Colon (tissue), 2 donors: ENCODE measurements at regions not wholly inside any gene's neighbourhood (a gene's known extent, or its start where the extent isn't known, plus 50 kb on each side); places are given as distances from the start of the nearest gene placed in this dataset.

Experiments
- FAIRE-seq: peaks from 2 replicates; lab custom pipeline; 2012; peaks lifted over from hg19 to GRCh38; lab: Jason Lieb, UNC
- donor health status: control.
- donor health status: control.

- no peak for FAIRE-seq
Measured at GRCh38 chr11:79950172-79950571, 509.3 kb upstream of the TENM4 start.

GRCh38 chr11:79949574-79949973 is 508.7 kb upstream of the TENM4 start:
- no peak for FAIRE-seq

GRCh38 chr11:79942646-79943045 is 501.8 kb upstream of the TENM4 start:
- FAIRE-seq: no peak

GRCh38 chr11:79942090-79942489 is 501.3 kb upstream of the TENM4 start:
- no peak for FAIRE-seq

- FAIRE-seq: no peak
Measured at GRCh38 chr11:79940974-79941735, 500.3 kb upstream of the TENM4 start.

- FAIRE-seq: no peak
Measured at GRCh38 chr11:79940165-79940564, 499.3 kb upstream of the TENM4 start.

GRCh38 chr11:79939111-79939510 is 498.3 kb upstream of the TENM4 start:
- no peak for FAIRE-seq

- FAIRE-seq: no peak
Measured at GRCh38 chr11:79937676-79938334, 497.0 kb upstream of the TENM4 start.

- FAIRE-seq: no peak
Measured at GRCh38 chr11:79932612-79933011, 491.8 kb upstream of the TENM4 start.

- FAIRE-seq: no peak
Measured at GRCh38 chr11:79931692-79932091, 490.9 kb upstream of the TENM4 start.

- no peak for FAIRE-seq
Measured at GRCh38 chr11:79926707-79927106, 485.9 kb upstream of the TENM4 start.

- FAIRE-seq: no peak
Measured at GRCh38 chr11:79925570-79925969, 484.7 kb upstream of the TENM4 start.

- FAIRE-seq: no peak
Measured at GRCh38 chr11:79922641-79923040, 481.8 kb upstream of the TENM4 start.

- FAIRE-seq: no peak
Measured at GRCh38 chr11:79920480-79920879, 479.6 kb upstream of the TENM4 start.

- no peak for FAIRE-seq
Measured at GRCh38 chr11:79919350-79919749, 478.5 kb upstream of the TENM4 start.

- FAIRE-seq: no peak
Measured at GRCh38 chr11:79918846-79919245, 478.0 kb upstream of the TENM4 start.

- FAIRE-seq: no peak
Measured at GRCh38 chr11:79906164-79906563, 465.3 kb upstream of the TENM4 start.

GRCh38 chr11:79902493-79902892 is 461.7 kb upstream of the TENM4 start:
- FAIRE-seq: no peak

- no peak for FAIRE-seq
Measured at GRCh38 chr11:79897896-79898295, 457.1 kb upstream of the TENM4 start.

GRCh38 chr11:79896258-79896657 is 455.4 kb upstream of the TENM4 start:
- no peak for FAIRE-seq

GRCh38 chr11:79894111-79894510 is 453.3 kb upstream of the TENM4 start:
- no peak for FAIRE-seq

GRCh38 chr11:79890272-79890671 is 449.4 kb upstream of the TENM4 start:
- FAIRE-seq: no peak

GRCh38 chr11:79864882-79865281 is 424.1 kb upstream of the TENM4 start:
- FAIRE-seq: no peak

- FAIRE-seq: no peak
Measured at GRCh38 chr11:79860336-79860735, 419.5 kb upstream of the TENM4 start.
